Lower leg skin (tissue), 3 donors: ENCODE measurements at regions not wholly inside any gene's neighbourhood (a gene's known extent, or its start where the extent isn't known, plus 50 kb on each side); places are given as distances from the start of the nearest gene placed in this dataset.

Source experiments
- CTCF ChIP-seq, 3 donors: fragments of 450-650 bp; IDR thresholded peaks; one replicate each; pipeline ENCODE4 v1.5.1; 2016; ENCODE audit warnings: antibody characterized with exemption in 3 of 3, mild to moderate bottlenecking in 3 of 3, moderate library complexity in 2 of 3
- POLR2A ChIP-seq, 2 donors: fragments of 450-650 bp; IDR thresholded peaks; one replicate each; pipeline ENCODE4 v1.6.1; 2016 to 2017; ENCODE audit warnings: antibody characterized with exemption in 2 of 2, mild to moderate bottlenecking in 1 of 2, moderate library complexity in 1 of 2

- TF ChIP-seq CTCF (IDR thresholded peaks at IDR 0.05) (no peak), POLR2A (IDR thresholded peaks at IDR 0.05) (no peak)
Observed at GRCh38 chr11:81052344-81053158, 1611.7 kb upstream of the TENM4 start.
